ENCODE measurements at regions not wholly inside any gene's neighbourhood (a gene's known extent, or its start where the extent isn't known, plus 50 kb on each side); places are given as distances from the start of the nearest gene placed in this dataset.

GRCh38 chrX:109943740-109944092, 59.2 kb upstream of the TMEM164 start:
- H3K4me3 ChIP-seq (ENCODE audit: low read depth, low read length): no peak overlapping the region
- TF ChIP-seq CTCF (IDR thresholded peaks at IDR 0.05; ENCODE audit: low read depth, low read length): no peak

- no peak overlapping the region for H3K4me3 ChIP-seq (ENCODE audit: low read depth, low read length)
- no peak for TF ChIP-seq CTCF (IDR thresholded peaks at IDR 0.05; ENCODE audit: low read depth, low read length)
Observed at GRCh38 chrX:109952050-109952449, 50.9 kb upstream of the TMEM164 start.

- no peak overlapping the region for H3K4me3 ChIP-seq (ENCODE audit: low read depth, low read length)
- TF ChIP-seq CTCF (IDR thresholded peaks at IDR 0.05; ENCODE audit: low read depth, low read length): no peak
Observed at GRCh38 chrX:109952985-109953905, 49.7 kb upstream of the TMEM164 start.
